ENCODE measurements at regions not wholly inside any gene's neighbourhood (a gene's known extent, or its start where the extent isn't known, plus 50 kb on each side); places are given as distances from the start of the nearest gene placed in this dataset.

DNA sequence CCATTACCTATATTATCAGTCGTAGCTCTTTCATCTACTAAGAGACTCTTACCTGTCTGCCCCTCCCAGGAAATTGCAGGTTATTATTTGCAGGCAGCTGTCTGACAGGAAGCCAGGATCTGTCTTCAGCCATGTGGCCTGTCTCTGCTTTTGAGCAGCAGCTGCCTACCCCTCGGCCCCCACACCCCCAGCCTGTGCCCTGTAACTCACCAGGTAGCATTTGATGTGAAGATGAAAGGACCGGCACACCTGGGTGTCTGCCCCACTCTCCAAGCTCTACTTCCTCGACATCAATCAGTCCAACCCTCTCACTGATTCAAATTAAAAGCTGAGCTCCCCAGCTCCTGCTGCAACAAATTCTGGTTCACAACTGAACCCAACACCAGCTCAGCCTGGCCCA, 197.2 kb upstream of the CTNNB1 start:
- no peaks in the 10 kb centered on the region for H3K9me3 ChIP-seq (ENCODE audit: insufficient read depth, low read depth, low read length)
- H3K4me1 ChIP-seq (ENCODE audit: insufficient read depth, low read length): peaks cover 5% of the 10 kb centered on the region
- H3K79me2 ChIP-seq (ENCODE audit: insufficient read depth, low read length): no peaks in the 10 kb centered on the region
- DNase-seq (ENCODE audit: low read depth) (no peak), FAIRE-seq (no peak)
- peaks cover 13% of the 10 kb centered on the region for H3K9me3 Mint-ChIP-seq (ENCODE audit: unreplicated experiment)
- H3K27me3 ChIP-seq (ENCODE audit: insufficient read depth, low read length): no peaks in the 10 kb centered on the region
- no peak overlapping the region for H3K4me3 Mint-ChIP-seq (ENCODE audit: unreplicated experiment)
- H3K27me3 Mint-ChIP-seq (ENCODE audit: low read depth, unreplicated experiment): peaks cover 23% of the 10 kb centered on the region
- no peak overlapping the region for H3K27ac Mint-ChIP-seq (ENCODE audit: unreplicated experiment)
- H3K36me3 ChIP-seq (ENCODE audit: insufficient read depth, low read length): no peaks in the 10 kb centered on the region
- H3K27ac ChIP-seq (ENCODE audit: low read depth, low read length): no peak overlapping the region
- no peak overlapping the region for H3K4me3 ChIP-seq (ENCODE audit: insufficient read depth, low read depth, low read length)
- no peaks in the 10 kb centered on the region for H4K20me1 ChIP-seq (ENCODE audit: insufficient read depth, low read length)
- peaks cover 10% of the 10 kb centered on the region for H3K4me1 Mint-ChIP-seq (ENCODE audit: low read depth, unreplicated experiment)
- TF ChIP-seq, protein P1, sequence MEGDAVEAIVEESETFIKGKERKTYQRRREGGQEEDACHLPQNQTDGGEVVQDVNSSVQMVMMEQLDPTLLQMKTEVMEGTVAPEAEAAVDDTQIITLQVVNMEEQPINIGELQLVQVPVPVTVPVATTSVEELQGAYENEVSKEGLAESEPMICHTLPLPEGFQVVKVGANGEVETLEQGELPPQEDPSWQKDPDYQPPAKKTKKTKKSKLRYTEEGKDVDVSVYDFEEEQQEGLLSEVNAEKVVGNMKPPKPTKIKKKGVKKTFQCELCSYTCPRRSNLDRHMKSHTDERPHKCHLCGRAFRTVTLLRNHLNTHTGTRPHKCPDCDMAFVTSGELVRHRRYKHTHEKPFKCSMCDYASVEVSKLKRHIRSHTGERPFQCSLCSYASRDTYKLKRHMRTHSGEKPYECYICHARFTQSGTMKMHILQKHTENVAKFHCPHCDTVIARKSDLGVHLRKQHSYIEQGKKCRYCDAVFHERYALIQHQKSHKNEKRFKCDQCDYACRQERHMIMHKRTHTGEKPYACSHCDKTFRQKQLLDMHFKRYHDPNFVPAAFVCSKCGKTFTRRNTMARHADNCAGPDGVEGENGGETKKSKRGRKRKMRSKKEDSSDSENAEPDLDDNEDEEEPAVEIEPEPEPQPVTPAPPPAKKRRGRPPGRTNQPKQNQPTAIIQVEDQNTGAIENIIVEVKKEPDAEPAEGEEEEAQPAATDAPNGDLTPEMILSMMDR (IDR thresholded peaks at IDR 0.05; ENCODE audit: insufficient read depth, low read depth, low read length): no peak
- TF ChIP-seq EZH2 (IDR thresholded peaks at IDR 0.05; ENCODE audit: insufficient read depth, low read length): no peak
- no peaks in the 10 kb centered on the region for H3K36me3 Mint-ChIP-seq (ENCODE audit: low read depth, unreplicated experiment)
- no peak overlapping the region for H3K9ac ChIP-seq (ENCODE audit: low read length)
- no peak overlapping the region for H2AFZ ChIP-seq (ENCODE audit: low read depth, low read length)
- no peak overlapping the region for H3K4me2 ChIP-seq (ENCODE audit: low read length)

DNA sequence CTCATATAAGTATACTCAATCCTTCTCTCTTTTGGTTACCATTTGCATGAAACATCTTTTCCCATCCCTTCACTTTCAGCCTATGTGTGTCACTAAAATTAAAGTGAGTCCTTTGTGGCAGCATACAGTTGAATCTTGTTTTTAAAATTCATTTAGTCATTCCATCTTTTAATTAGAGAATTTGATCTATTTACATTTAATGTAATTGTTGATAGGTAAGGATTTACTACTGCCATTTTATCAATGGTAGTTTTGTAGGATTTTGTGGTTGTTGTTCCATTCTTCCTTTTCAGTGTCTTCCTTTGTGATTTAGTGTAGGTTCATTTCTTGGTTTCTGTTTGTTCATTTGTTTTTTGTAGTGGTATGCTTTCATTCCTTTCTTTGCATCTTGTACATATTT, 191.9 kb upstream of the CTNNB1 start:
- Histone ChIP-seq H2AFZ (ENCODE audit: low read depth, low read length) (no peak overlapping the region), H3K27me3 (ENCODE audit: insufficient read depth, low read length) (no peaks in the 10 kb centered on the region), H3K9ac (ENCODE audit: low read length) (no peak overlapping the region), H3K4me3 (ENCODE audit: insufficient read depth, low read depth, low read length) (no peak overlapping the region), H3K4me1 (ENCODE audit: insufficient read depth, low read length) (no peaks in the 10 kb centered on the region), H3K4me2 (ENCODE audit: low read length) (no peak overlapping the region), H3K9me3 (ENCODE audit: insufficient read depth, low read depth, low read length) (no peaks in the 10 kb centered on the region), H4K20me1 (ENCODE audit: insufficient read depth, low read length) (no peaks in the 10 kb centered on the region), H3K27ac (ENCODE audit: low read depth, low read length) (no peak overlapping the region), H3K36me3 (ENCODE audit: insufficient read depth, low read length) (no peaks in the 10 kb centered on the region), H3K79me2 (ENCODE audit: insufficient read depth, low read length) (no peaks in the 10 kb centered on the region)
- no peaks in the 10 kb centered on the region for H3K36me3 Mint-ChIP-seq (ENCODE audit: low read depth, unreplicated experiment)
- DNase-seq (ENCODE audit: low read depth): no peak
- H3K4me3 Mint-ChIP-seq (ENCODE audit: unreplicated experiment): no peak overlapping the region
- H3K9me3 Mint-ChIP-seq (ENCODE audit: unreplicated experiment): peaks cover 8% of the 10 kb centered on the region
- no peak overlapping the region for H3K27ac Mint-ChIP-seq (ENCODE audit: unreplicated experiment)
- no peak for FAIRE-seq
- H3K4me1 Mint-ChIP-seq (ENCODE audit: low read depth, unreplicated experiment): no peaks in the 10 kb centered on the region
- H3K27me3 Mint-ChIP-seq (ENCODE audit: low read depth, unreplicated experiment): peaks cover 3% of the 10 kb centered on the region
- TF ChIP-seq EZH2 (IDR thresholded peaks at IDR 0.05; ENCODE audit: insufficient read depth, low read length): no peak
- TF ChIP-seq, protein P1 (IDR thresholded peaks at IDR 0.05; ENCODE audit: insufficient read depth, low read depth, low read length): no peak

- H4K20me1 ChIP-seq (ENCODE audit: insufficient read depth, low read length): no peaks in the 10 kb centered on the region
- H3K4me1 Mint-ChIP-seq (ENCODE audit: low read depth, unreplicated experiment): no peaks in the 10 kb centered on the region
- H3K27me3 Mint-ChIP-seq (ENCODE audit: low read depth, unreplicated experiment): peaks cover 4% of the 10 kb centered on the region
These were observed 187.5 kb upstream of the CTNNB1 start for GRCh38 chr3:41011854-41012253.

More at GRCh38 chr3:41011854-41012253, 187.5 kb upstream of the CTNNB1 start:
- H3K4me3 Mint-ChIP-seq (ENCODE audit: unreplicated experiment): no peak overlapping the region
- H3K9ac ChIP-seq (ENCODE audit: low read length): no peak overlapping the region
- H3K4me2 ChIP-seq (ENCODE audit: low read length): no peak overlapping the region
- H3K4me1 ChIP-seq (ENCODE audit: insufficient read depth, low read length): no peaks in the 10 kb centered on the region
- no peaks in the 10 kb centered on the region for H3K36me3 Mint-ChIP-seq (ENCODE audit: low read depth, unreplicated experiment)
- H3K36me3 ChIP-seq (ENCODE audit: insufficient read depth, low read length): no peaks in the 10 kb centered on the region
- FAIRE-seq (no peak), DNase-seq (ENCODE audit: low read depth) (no peak)
- TF ChIP-seq EZH2 (IDR thresholded peaks at IDR 0.05; ENCODE audit: insufficient read depth, low read length): no peak
- TF ChIP-seq, protein P1 (IDR thresholded peaks at IDR 0.05; ENCODE audit: insufficient read depth, low read depth, low read length): no peak
- no peak overlapping the region for H2AFZ ChIP-seq (ENCODE audit: low read depth, low read length)
- H3K9me3 ChIP-seq (ENCODE audit: insufficient read depth, low read depth, low read length): no peaks in the 10 kb centered on the region
- no peak overlapping the region for H3K27ac Mint-ChIP-seq (ENCODE audit: unreplicated experiment)
- no peaks in the 10 kb centered on the region for H3K27me3 ChIP-seq (ENCODE audit: insufficient read depth, low read length)
- no peaks in the 10 kb centered on the region for H3K79me2 ChIP-seq (ENCODE audit: insufficient read depth, low read length)
- no peak overlapping the region for H3K4me3 ChIP-seq (ENCODE audit: insufficient read depth, low read depth, low read length)
- peaks cover 6% of the 10 kb centered on the region for H3K9me3 Mint-ChIP-seq (ENCODE audit: unreplicated experiment)
- H3K27ac ChIP-seq (ENCODE audit: low read depth, low read length): no peak overlapping the region
